ENCODE measurements at regions not wholly inside any gene's neighbourhood (a gene's known extent, or its start where the extent isn't known, plus 50 kb on each side); places are given as distances from the start of the nearest gene placed in this dataset.

- TF ChIP-seq YY1 (IDR thresholded peaks at IDR 0.05; ENCODE audit: insufficient read depth, insufficient read length) (no peak), SUZ12 (IDR thresholded peaks at IDR 0.05; ENCODE audit: extremely low read depth, insufficient read depth, insufficient read length) (no peak), ZNF274 (IDR thresholded peaks at IDR 0.05; ENCODE audit: low read depth, low read length) (no peak)
Measured at GRCh38 chr9:75360252-75360651, 271.9 kb downstream of the OSTF1 start.

Data from NT2/D1 (cell line).